GM12878 (cell line): ENCODE measurements at regions not wholly inside any gene's neighbourhood (a gene's known extent, or its start where the extent isn't known, plus 50 kb on each side); places are given as distances from the start of the nearest gene placed in this dataset.

Source experiments
- ATAC-seq: fragments of 200-7000 bp; cut with Tn5 transposase; 3 replicates; pipeline ENCODE4 v1.9.1; 2020; ENCODE audit warnings: mild to moderate bottlenecking, moderate library complexity
- BruUV-seq: library from RNA; stranded (reverse); fragments of 400-500 nt; replicated peaks from 2 replicates; lab custom pipeline; 2021; lab: Mats Ljungman, UMichigan
- CTCF ChIA-PET: fragments of 300-600 bp; sonication (Branson Sonifier 250); formaldehyde crosslinking; extraction: SDS; loops from one replicate; lab custom pipeline; 2021; ENCODE audit warnings: inconsistent platforms; lab: Yijun Ruan, JAX
- POLR2A ChIA-PET: fragments of 350-600 bp; formaldehyde crosslinking; extraction: SDS; loops from one replicate; lab custom pipeline; 2021; ENCODE audit warnings: inconsistent platforms; lab: Charles Lee
- RAD21 ChIA-PET: fragments of 300-600 bp; sonication (Branson Sonifier 250); formaldehyde crosslinking; loops from one replicate; lab custom pipeline; 2023; ENCODE audit warnings: antibody characterized with exemption; ENCODE audit not compliant: unreplicated experiment; lab: Charles Lee
- SMC1A ChIA-PET: fragments of 300-600 bp; sonication (Branson Sonifier 250); formaldehyde crosslinking; loops from one replicate; lab custom pipeline; 2023; ENCODE audit not compliant: unreplicated experiment, uncharacterized antibody; lab: Charles Lee
- DNase-seq: peaks from one replicate; pipeline ENCODE4 v3.0.0-alpha.2; 2011; ENCODE audit warnings: low read depth, low spot score
- FAIRE-seq: peaks from 3 replicates; lab custom pipeline; 2011; peaks lifted over from hg19 to GRCh38; lab: Jason Lieb, UNC
- H2AFZ ChIP-seq: 2 replicates; pipeline ENCODE4 v1.6.0; 2011; ENCODE audit warnings: low read depth, low read length, control low read depth; ENCODE audit not compliant: control insufficient read depth
- H3K27ac ChIP-seq: 2 replicates; pipeline ENCODE4 v1.5.1; 2011; ENCODE audit warnings: control low read depth; ENCODE audit not compliant: control insufficient read depth, insufficient read depth
- H3K27me3 ChIP-seq, 2 experiments: replicated peaks in 1 of 2; 2 replicates each; pipeline versions ENCODE4 v1.6.0 to v1.6.1; 2011; ENCODE audit warnings: low read length in 1 of 2; ENCODE audit not compliant: control insufficient read depth in 2 of 2, insufficient read depth in 2 of 2
- H3K36me3 ChIP-seq, 2 experiments: 2 replicates each; pipeline ENCODE4 v1.5.1; 2011; ENCODE audit warnings: low read length in 1 of 2; ENCODE audit not compliant: control insufficient read depth in 2 of 2, insufficient read depth in 2 of 2
- H3K4me1 ChIP-seq: 2 replicates; pipeline ENCODE4 v1.6.1; 2011; ENCODE audit warnings: mild to moderate bottlenecking, low read length, moderate library complexity, mixed read lengths; ENCODE audit not compliant: control insufficient read depth, insufficient read depth
- H3K4me2 ChIP-seq: 2 replicates; pipeline ENCODE4 v1.6.0; 2011; ENCODE audit warnings: control low read depth; ENCODE audit not compliant: control insufficient read depth, insufficient read depth
- H3K4me3 ChIP-seq: fragments of 200-600 bp; sonication (generic); 2 replicates; pipeline ENCODE4 v1.5.1; 2016
- H3K79me2 ChIP-seq: 2 replicates; pipeline ENCODE4 v1.6.0; 2011; ENCODE audit warnings: low read length; ENCODE audit not compliant: control insufficient read depth, insufficient read depth
- H3K9ac ChIP-seq: 2 replicates; pipeline ENCODE4 v1.8.0; 2011; ENCODE audit warnings: low read length, control low read depth, mixed read lengths; ENCODE audit not compliant: control insufficient read depth, insufficient read depth
- H3K9me3 ChIP-seq: replicated peaks from 3 replicates; pipeline ENCODE4 v1.5.1; 2011; ENCODE audit warnings: mild to moderate bottlenecking, low read length; ENCODE audit not compliant: control insufficient read depth, insufficient read depth
- H4K20me1 ChIP-seq: 2 replicates; pipeline ENCODE4 v1.6.0; 2011; ENCODE audit not compliant: control insufficient read depth, insufficient read depth
- ASH2L ChIP-seq: fragments of 300-600, 200-600 bp; sonication (generic); IDR thresholded peaks from 2 replicates; pipeline ENCODE4 v1.6.1; 2017; ENCODE audit warnings: low read depth, mild to moderate bottlenecking, borderline replicate concordance
- CHD2 ChIP-seq: IDR thresholded peaks from 2 replicates; pipeline ENCODE4 v1.6.1; 2011; ENCODE audit warnings: low read depth, low read length, improper control_type of control experiment, borderline replicate concordance
- CREB1 ChIP-seq: IDR thresholded peaks from 2 replicates; pipeline ENCODE4 v1.6.1; 2012; ENCODE audit warnings: low read depth, mild to moderate bottlenecking, inconsistent platforms
- FOXK2 ChIP-seq: fragments of 450-650 bp; IDR thresholded peaks from 2 replicates; pipeline ENCODE4 v1.6.1; 2017; ENCODE audit warnings: mild to moderate bottlenecking, moderate library complexity
- HDAC6 ChIP-seq: fragments of 200-600 bp; sonication (generic); IDR thresholded peaks from one replicate; pipeline ENCODE4 v1.8.0; 2017; ENCODE audit warnings: antibody characterized with exemption; ENCODE audit not compliant: unreplicated experiment
- IRF4 ChIP-seq: IDR thresholded peaks from 2 replicates; pipeline ENCODE4 v1.6.1; 2011; ENCODE audit warnings: low read depth, low read length
- JUND ChIP-seq: IDR thresholded peaks from 2 replicates; pipeline ENCODE4 v1.6.1; 2012; ENCODE audit warnings: low read depth, mild to moderate bottlenecking, low read length, improper control_type of control experiment, moderate library complexity
- MYC ChIP-seq: IDR thresholded peaks from 2 replicates; pipeline ENCODE4 v1.6.1; 2011; ENCODE audit warnings: mild to moderate bottlenecking, low read length, moderate library complexity, inconsistent platforms; ENCODE audit not compliant: insufficient read depth, insufficient replicate concordance, insufficient read length, severe bottlenecking
- NFYA ChIP-seq: IDR thresholded peaks from 2 replicates; pipeline ENCODE4 v1.6.1; 2011; ENCODE audit warnings: low read depth, mild to moderate bottlenecking, low read length, improper control_type of control experiment, borderline replicate concordance
- NR2F1 ChIP-seq: fragments of 450-650 bp; conservative IDR thresholded peaks from 2 replicates; pipeline ENCODE4 v1.6.1; 2017; ENCODE audit warnings: mild to moderate bottlenecking
- RBBP5 ChIP-seq: fragments of 200-600 bp; sonication (generic); conservative IDR thresholded peaks from 2 replicates; pipeline ENCODE4 v1.6.1; 2016
- SIN3A ChIP-seq: IDR thresholded peaks from 2 replicates; pipeline ENCODE4 v1.6.1; 2012; ENCODE audit warnings: low read depth, low read length, improper control_type of control experiment
- SMC3 ChIP-seq: IDR thresholded peaks from 2 replicates; pipeline ENCODE4 v1.6.1; 2011; ENCODE audit warnings: low read length, improper control_type of control experiment, borderline replicate concordance
- ZNF24 ChIP-seq: fragments of 450-650 bp; IDR thresholded peaks from 2 replicates; pipeline ENCODE4 v1.6.1; 2017; ENCODE audit warnings: antibody characterized with exemption, mild to moderate bottlenecking
- WGBS: methylation state at CpG from one replicate; pipeline ENCODE4 v1.1.6; 2016; ENCODE audit warnings: low lambda C conversion rate; ENCODE audit not compliant: insufficient replicate concordance, insufficient coverage; ENCODE audit errors: missing lambda C conversion rate; 5-methylcytosine and 5-hydroxymethylcytosine counted together
- in situ Hi-C: fragments of 300-500 bp; cut with MboI; formaldehyde crosslinking; loops from 9 replicates; pipeline ENCODE4 v1.14.3; 2018; ENCODE audit warnings: mixed read lengths
- intact Hi-C: fragments of 100-400 bp; cut with micrococcal nuclease; formaldehyde crosslinking; loops from one replicate; pipeline ENCODE4 v1.14.2; 2022; ENCODE audit not compliant: unreplicated experiment
- TF ChIP-seq, protein P1 (sequence below): fragments of 450-650 bp; IDR thresholded peaks from 2 replicates; pipeline ENCODE4 v1.6.1; 2017; ENCODE audit warnings: mild to moderate bottlenecking, moderate library complexity

DNA sequence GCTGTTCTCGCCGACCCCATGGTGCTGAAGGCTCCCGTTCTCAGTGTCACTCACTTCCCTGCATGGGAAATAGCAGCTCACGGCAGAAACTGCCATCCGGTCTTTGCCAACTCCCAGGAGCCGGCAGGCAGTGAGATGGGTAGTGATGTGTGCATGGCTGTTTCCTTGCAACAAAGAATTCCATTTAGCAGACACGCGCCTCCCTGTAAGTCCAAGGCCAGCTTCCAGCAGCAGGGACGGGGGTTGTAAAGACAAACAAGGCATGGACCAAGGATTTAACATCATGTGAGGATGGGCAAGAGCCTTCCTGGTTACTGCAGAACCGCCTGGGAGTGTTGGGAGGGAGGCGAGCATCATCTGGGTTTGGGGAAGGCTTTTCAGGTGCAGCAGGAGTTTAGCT lies 273.1 kb downstream of the GLRX3 start:
- H3K36me3 ChIP-seq: no peaks in the 10 kb centered on the region
- H3K4me2 ChIP-seq: no peak overlapping the region
- H2AFZ ChIP-seq: no peak overlapping the region
- FAIRE-seq: no peak
- H4K20me1 ChIP-seq: no peaks in the 10 kb centered on the region
- in situ Hi-C loops (no loop called here), intact Hi-C loops (no loop called here)
- RAD21 ChIA-PET: no interaction called here
- no peak overlapping the region for H3K27ac ChIP-seq
- H3K4me1 ChIP-seq: no peaks in the 10 kb centered on the region
- 30% methylated on average over 11 of the region's 11 CpGs for WGBS
- CTCF ChIA-PET: no interaction called here
- DNase-seq: no peak
- no peak for ATAC-seq
- SMC1A ChIA-PET: no interaction called here
- H3K9me3 ChIP-seq: no peaks in the 10 kb centered on the region
- no peak overlapping the region for H3K4me3 ChIP-seq
- no peaks in the 10 kb centered on the region for H3K27me3 ChIP-seq
- no peak overlapping the region for H3K9ac ChIP-seq
- no peaks in the 10 kb centered on the region for H3K79me2 ChIP-seq
- TF ChIP-seq FOXK2 (no peak), IRF4 (no peak), CHD2 (no peak), ASH2L (no peak), NR2F1 (no peak), RBBP5 (no peak), SMC3 (no peak), CREB1 (no peak), SIN3A (no peak), MYC (no peak), NFYA (no peak), ZNF24 (no peak), HDAC6 (no peak), JUND (no peak)
- TF ChIP-seq, protein P1, sequence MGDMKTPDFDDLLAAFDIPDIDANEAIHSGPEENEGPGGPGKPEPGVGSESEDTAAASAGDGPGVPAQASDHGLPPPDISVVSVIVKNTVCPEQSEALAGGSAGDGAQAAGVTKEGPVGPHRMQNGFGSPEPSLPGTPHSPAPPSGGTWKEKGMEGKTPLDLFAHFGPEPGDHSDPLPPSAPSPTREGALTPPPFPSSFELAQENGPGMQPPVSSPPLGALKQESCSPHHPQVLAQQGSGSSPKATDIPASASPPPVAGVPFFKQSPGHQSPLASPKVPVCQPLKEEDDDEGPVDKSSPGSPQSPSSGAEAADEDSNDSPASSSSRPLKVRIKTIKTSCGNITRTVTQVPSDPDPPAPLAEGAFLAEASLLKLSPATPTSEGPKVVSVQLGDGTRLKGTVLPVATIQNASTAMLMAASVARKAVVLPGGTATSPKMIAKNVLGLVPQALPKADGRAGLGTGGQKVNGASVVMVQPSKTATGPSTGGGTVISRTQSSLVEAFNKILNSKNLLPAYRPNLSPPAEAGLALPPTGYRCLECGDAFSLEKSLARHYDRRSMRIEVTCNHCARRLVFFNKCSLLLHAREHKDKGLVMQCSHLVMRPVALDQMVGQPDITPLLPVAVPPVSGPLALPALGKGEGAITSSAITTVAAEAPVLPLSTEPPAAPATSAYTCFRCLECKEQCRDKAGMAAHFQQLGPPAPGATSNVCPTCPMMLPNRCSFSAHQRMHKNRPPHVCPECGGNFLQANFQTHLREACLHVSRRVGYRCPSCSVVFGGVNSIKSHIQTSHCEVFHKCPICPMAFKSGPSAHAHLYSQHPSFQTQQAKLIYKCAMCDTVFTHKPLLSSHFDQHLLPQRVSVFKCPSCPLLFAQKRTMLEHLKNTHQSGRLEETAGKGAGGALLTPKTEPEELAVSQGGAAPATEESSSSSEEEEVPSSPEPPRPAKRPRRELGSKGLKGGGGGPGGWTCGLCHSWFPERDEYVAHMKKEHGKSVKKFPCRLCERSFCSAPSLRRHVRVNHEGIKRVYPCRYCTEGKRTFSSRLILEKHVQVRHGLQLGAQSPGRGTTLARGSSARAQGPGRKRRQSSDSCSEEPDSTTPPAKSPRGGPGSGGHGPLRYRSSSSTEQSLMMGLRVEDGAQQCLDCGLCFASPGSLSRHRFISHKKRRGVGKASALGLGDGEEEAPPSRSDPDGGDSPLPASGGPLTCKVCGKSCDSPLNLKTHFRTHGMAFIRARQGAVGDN: no peak
- POLR2A ChIA-PET: no interaction called here
- BruUV-seq: no TSS peak
